Vagina (tissue), 2 donors: ENCODE measurements at regions not wholly inside any gene's neighbourhood (a gene's known extent, or its start where the extent isn't known, plus 50 kb on each side); places are given as distances from the start of the nearest gene placed in this dataset.

Source experiments
- CTCF ChIP-seq, 3 experiments: fragments of 450-650 bp in 2 of 3; fragments of 200-600 bp in 1 of 3; sonication (generic) in 1 of 3; IDR thresholded peaks; one replicate each; pipeline ENCODE4 v1.5.1; 2017 to 2019; ENCODE audit warnings: antibody characterized with exemption in 3 of 3, mild to moderate bottlenecking in 2 of 3, moderate library complexity in 2 of 3
- POLR2AphosphoS5 ChIP-seq, 2 donors: sonication (generic); formaldehyde crosslinking; IDR thresholded peaks; one replicate each; pipeline ENCODE4 v1.9.0; 2017; ENCODE audit warnings: antibody characterized with exemption in 2 of 2, mild to moderate bottlenecking in 2 of 2, low read depth in 1 of 2; ENCODE audit not compliant: insufficient read depth in 1 of 2

GRCh38 chr5:106493910-106494309, 1176.8 kb downstream of the EFNA5 start:
- TF ChIP-seq CTCF (IDR thresholded peaks at IDR 0.05) (no peak), POLR2AphosphoS5 (IDR thresholded peaks at IDR 0.05; ENCODE audit: insufficient read depth in 1 of 2, low read depth in 1 of 2) (no peak)
